ENCODE measurements at regions not wholly inside any gene's neighbourhood (a gene's known extent, or its start where the extent isn't known, plus 50 kb on each side); places are given as distances from the start of the nearest gene placed in this dataset.
A peak's percentile ranks its signal among the peaks of the same experiment; 100 is the strongest.

DNA sequence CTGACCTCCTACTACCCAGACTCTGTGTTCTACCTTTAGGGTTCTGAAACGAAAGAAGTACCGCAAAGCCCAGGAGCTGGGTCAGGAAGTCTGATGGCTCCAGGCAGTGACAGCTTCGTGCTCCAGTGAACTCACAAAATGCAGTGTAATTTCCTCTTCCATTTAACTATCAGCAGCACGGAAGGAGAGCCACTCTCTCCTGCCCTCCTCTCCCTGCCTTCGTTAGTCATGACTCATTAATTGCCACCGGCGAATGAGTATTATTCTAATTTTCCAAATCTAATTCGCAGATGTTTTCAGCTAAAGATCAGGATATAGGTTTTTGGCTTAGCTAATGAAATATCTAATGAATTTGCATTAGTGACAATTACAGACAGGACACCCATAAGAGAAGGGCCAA lies 1262.0 kb downstream of the TYW1 start:
- no peak overlapping the region for H3K4ac ChIP-seq (replicated peaks; ENCODE audit: insufficient read length, low read depth, low read length)
- WGBS, 2 experiments (ENCODE audit: extremely low coverage in 1 of 2, insufficient coverage in 1 of 2, insufficient read length in 1 of 2, insufficient replicate concordance in 2 of 2, low coverage in 1 of 2, low lambda C conversion rate in 2 of 2, missing lambda C conversion rate in 1 of 2), result 91% methylated on average over 8 of the region's 8 CpGs; no CpG with 5 or more reads in 1 of the 2 experiments
- ChIA-PET CTCF (ENCODE audit: partially characterized antibody) (interaction anchor here (0.6 to 1.1 kb wide), 2 partner anchors 8 to 304 kb away, joined by 3 to 5 read pairs; no protein-coding TSS in a partner anchor), POLR2A (ENCODE audit: partially characterized antibody) (interaction anchor here (0.5 kb wide), 1 partner anchor 393 kb away, joined by 3 read pairs; no protein-coding TSS in a partner anchor)
- no peak overlapping the region for H3K23ac ChIP-seq (ENCODE audit: insufficient read length)
- H3K23me2 ChIP-seq (ENCODE audit: low read depth, low read length), result no peaks in the 10 kb centered on the region
- no peak overlapping the region for H3K4me2 ChIP-seq (ENCODE audit: insufficient read depth in 1 of 2, low read depth in 2 of 2, low read length in 2 of 2)
- H2AK5ac ChIP-seq (ENCODE audit: low read depth, low read length), result no peak overlapping the region
- no peaks in the 10 kb centered on the region; a peak in 1 of 7 replicates for H3K27me3 ChIP-seq (replicated peaks in 1 of 4; ENCODE audit: control insufficient read depth in 3 of 4, extremely low read depth in 1 of 4, insufficient read depth in 3 of 4, low read length in 3 of 4)
- no peak overlapping the region for H3K14ac ChIP-seq (ENCODE audit: insufficient read length)
- H2BK12ac ChIP-seq (ENCODE audit: low read depth, low read length), result no peak overlapping the region; the same call in 1 of the 2 replicates
- no peaks in the 10 kb centered on the region for H3K9me3 ChIP-seq (ENCODE audit: insufficient read depth in 2 of 2, low read depth in 1 of 2, low read length in 1 of 2)
- DNase-seq (ENCODE audit: low read depth in 1 of 2, low spot score in 2 of 2) (no peak), FAIRE-seq (no peak)
- H3K9ac ChIP-seq (replicated peaks in 1 of 4; ENCODE audit: extremely low read depth in 1 of 4, low read depth in 3 of 4, low read length in 3 of 4), result no peak overlapping the region
- no peak overlapping the region for H3K56ac ChIP-seq (replicated peaks; ENCODE audit: insufficient read length, low read depth, low read length)
- H2BK15ac ChIP-seq (ENCODE audit: low read length), result 0 out of 2 replicates have a peak overlapping the region, but pooled peaks have one; percentile 76
- no peak overlapping the region for H2BK5ac ChIP-seq (ENCODE audit: low read depth, low read length)
- no peaks in the 10 kb centered on the region for H3K79me2 ChIP-seq (ENCODE audit: control insufficient read depth in 1 of 2, insufficient read depth in 2 of 2, low read length in 2 of 2)
- H3K4me3 ChIP-seq (ENCODE audit: extremely low read depth in 1 of 4, insufficient read depth in 2 of 4, low read depth in 3 of 4, low read length in 4 of 4), result no peak overlapping the region
- no peak overlapping the region for H2AFZ ChIP-seq (ENCODE audit: low read length)
- H4K8ac ChIP-seq (ENCODE audit: extremely low read depth, insufficient read depth, low read length), result no peak overlapping the region
- H3K36me3 ChIP-seq (ENCODE audit: control insufficient read depth in 2 of 4, insufficient read depth in 4 of 4, low read length in 3 of 4), result no peaks in the 10 kb centered on the region
- no peaks in the 10 kb centered on the region for H4K20me1 ChIP-seq (replicated peaks in 1 of 2; ENCODE audit: control insufficient read depth in 1 of 2, insufficient read depth in 2 of 2, low read length in 2 of 2)
- H3K18ac ChIP-seq (ENCODE audit: extremely low read depth, low read length), result no peak overlapping the region
- peaks cover 0 to 7% (median 4%) of the 10 kb centered on the region in 4 experiments; a peak in 3 of 7 replicates for H3K4me1 ChIP-seq (replicated peaks in 1 of 4; ENCODE audit: control insufficient read depth in 3 of 4, insufficient read depth in 4 of 4, low read length in 3 of 4)
- no peak overlapping the region for H2BK120ac ChIP-seq (replicated peaks; ENCODE audit: low read depth, low read length)
- peak overlapping the region; percentile 70 for H4K91ac ChIP-seq (replicated peaks; ENCODE audit: insufficient read length, low read length)
- no peaks in the 10 kb centered on the region for H3K79me1 ChIP-seq (ENCODE audit: low read depth, low read length)
- H3K27ac ChIP-seq (ENCODE audit: low read depth, low read length), result no peak overlapping the region
- H4K5ac ChIP-seq (ENCODE audit: insufficient read length, low read depth, low read length), result no peak overlapping the region
- no peak overlapping the region for H2BK20ac ChIP-seq (ENCODE audit: low read length)
- TF ChIP-seq JUND (IDR thresholded peaks at IDR 0.05; ENCODE audit: low read length) (no peak), CREB1 (IDR thresholded peaks at IDR 0.05) (no peak)

Data from H1 (cell line).